GM12865 (cell line): ENCODE measurements at regions not wholly inside any gene's neighbourhood (a gene's known extent, or its start where the extent isn't known, plus 50 kb on each side); places are given as distances from the start of the nearest gene placed in this dataset.

Source experiments
- DNase-seq: peaks from one replicate; pipeline ENCODE4 v3.0.0; 2010; ENCODE audit warnings: low read depth
- H3K4me3 ChIP-seq: 2 replicates; pipeline ENCODE4 v1.5.1; 2011; ENCODE audit warnings: mild to moderate bottlenecking, low read depth, low read length, control low read depth
- TF ChIP-seq, protein P1 (sequence below): IDR thresholded peaks from 2 replicates; pipeline ENCODE4 v1.5.1; 2011; ENCODE audit warnings: low read length, control low read depth, low read depth, inconsistent platforms; ENCODE audit not compliant: insufficient read depth; ENCODE audit errors: missing control alignments

DNA sequence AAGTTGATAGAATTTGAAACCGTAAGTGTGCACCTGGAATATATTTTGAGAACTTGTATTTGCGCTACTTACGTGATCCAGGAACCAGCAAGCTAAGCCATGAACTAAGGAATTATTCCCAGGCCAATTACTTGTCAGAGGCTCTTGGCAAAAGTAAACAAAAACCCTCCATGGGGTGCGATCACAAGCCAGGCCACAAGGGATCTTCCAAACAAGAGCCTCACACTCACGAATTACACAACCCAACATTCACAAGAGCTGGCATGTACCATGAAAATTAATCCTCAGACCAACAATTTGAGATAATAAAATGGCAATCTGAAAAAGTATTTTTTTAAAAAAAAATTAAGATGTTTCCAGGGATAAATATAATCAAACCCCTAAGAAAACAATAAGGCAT is 467.0 kb upstream of the AKR1E2 start:
- TF ChIP-seq, protein P1, sequence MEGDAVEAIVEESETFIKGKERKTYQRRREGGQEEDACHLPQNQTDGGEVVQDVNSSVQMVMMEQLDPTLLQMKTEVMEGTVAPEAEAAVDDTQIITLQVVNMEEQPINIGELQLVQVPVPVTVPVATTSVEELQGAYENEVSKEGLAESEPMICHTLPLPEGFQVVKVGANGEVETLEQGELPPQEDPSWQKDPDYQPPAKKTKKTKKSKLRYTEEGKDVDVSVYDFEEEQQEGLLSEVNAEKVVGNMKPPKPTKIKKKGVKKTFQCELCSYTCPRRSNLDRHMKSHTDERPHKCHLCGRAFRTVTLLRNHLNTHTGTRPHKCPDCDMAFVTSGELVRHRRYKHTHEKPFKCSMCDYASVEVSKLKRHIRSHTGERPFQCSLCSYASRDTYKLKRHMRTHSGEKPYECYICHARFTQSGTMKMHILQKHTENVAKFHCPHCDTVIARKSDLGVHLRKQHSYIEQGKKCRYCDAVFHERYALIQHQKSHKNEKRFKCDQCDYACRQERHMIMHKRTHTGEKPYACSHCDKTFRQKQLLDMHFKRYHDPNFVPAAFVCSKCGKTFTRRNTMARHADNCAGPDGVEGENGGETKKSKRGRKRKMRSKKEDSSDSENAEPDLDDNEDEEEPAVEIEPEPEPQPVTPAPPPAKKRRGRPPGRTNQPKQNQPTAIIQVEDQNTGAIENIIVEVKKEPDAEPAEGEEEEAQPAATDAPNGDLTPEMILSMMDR = no peak
- DNase-seq = no peak
- no peak overlapping the region for H3K4me3 ChIP-seq

DNA sequence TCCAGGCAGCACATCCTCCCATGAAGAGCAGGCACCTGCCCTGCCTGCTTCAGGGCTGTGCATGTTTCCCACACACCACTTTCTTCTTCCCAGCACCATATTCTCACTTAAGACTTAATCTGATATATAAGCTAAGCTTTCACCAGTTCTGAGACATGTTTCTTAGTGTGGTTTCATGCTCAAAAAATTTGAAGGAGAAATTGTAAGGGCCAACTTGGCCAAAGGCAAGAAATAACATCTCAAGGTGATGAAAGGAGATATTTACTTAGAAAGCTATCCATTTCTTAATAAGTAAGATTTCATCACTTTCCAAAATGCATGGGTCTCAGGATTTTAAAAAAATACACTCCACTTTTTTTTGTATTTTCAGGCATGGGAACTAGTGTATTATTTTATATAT is 468.1 kb upstream of the AKR1E2 start:
- DNase-seq = no peak
- TF ChIP-seq, protein P1 = no peak
- no peak overlapping the region for H3K4me3 ChIP-seq

DNA sequence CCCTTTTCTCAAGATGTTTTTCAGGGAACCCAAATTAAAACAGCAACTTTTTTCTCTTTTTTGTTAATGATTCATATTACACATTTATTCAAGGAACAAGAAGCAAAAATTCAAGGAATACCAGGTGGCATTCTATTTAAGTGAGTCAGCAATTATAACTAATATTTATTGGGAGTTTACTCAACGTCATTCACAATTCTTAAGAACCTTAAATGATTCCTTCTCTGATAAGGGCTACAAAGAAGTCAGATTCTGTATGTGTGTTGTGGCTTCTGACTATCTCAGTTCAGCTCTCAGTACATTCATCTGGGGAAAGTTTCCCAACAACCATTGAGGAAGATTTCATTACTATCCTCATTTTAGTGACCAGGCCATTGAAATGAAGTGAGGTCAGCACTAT is 470.7 kb upstream of the AKR1E2 start:
- TF ChIP-seq, protein P1 = no peak
- DNase-seq = no peak
- no peak overlapping the region for H3K4me3 ChIP-seq

DNA sequence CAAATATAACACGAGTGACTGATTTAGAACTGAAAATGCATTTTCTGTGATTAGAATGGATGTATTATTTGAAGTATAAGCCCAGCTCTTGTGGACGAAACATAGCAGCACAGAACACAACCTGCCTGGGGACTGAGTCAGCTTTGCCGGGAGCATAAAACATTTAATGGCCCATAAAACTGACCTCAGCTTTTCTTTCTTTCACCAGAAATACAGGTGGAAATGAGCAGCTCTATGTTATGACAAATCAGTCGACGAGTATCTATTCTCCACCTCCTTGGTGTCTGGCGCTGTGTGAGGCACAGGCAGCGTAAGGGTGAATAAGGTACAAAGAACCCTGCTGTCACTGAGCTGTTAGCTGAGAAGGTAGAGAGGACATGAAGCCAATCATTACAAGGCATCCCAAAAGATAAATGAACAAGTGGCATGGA is 471.6 kb upstream of the AKR1E2 start:
- no peak overlapping the region for H3K4me3 ChIP-seq
- DNase-seq = no peak

DNA sequence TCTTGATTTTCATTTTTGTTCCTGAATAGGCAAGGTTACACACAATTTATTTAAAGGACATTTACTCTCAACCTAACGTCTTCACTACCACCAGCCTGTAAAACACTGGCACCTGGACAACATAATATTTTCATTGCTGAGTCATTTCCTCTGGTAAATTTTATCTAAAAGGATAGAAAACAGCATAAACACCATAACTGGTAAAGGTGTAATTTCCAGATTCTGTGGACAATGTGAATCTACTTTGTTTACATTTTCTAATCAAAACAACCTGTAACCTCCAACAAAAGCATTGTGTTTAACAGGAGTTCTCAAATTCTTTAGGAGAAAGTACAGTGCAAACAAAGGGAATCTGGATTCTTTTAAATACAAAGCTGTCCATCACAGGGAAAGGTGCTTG is 472.0 kb upstream of the AKR1E2 start:
- no peak overlapping the region for H3K4me3 ChIP-seq
- no peak for DNase-seq
- TF ChIP-seq, protein P1 = no peak

More for the DNA sequence above, 471.6 kb upstream of the AKR1E2 start:
- TF ChIP-seq, protein P1 = no peak

DNA sequence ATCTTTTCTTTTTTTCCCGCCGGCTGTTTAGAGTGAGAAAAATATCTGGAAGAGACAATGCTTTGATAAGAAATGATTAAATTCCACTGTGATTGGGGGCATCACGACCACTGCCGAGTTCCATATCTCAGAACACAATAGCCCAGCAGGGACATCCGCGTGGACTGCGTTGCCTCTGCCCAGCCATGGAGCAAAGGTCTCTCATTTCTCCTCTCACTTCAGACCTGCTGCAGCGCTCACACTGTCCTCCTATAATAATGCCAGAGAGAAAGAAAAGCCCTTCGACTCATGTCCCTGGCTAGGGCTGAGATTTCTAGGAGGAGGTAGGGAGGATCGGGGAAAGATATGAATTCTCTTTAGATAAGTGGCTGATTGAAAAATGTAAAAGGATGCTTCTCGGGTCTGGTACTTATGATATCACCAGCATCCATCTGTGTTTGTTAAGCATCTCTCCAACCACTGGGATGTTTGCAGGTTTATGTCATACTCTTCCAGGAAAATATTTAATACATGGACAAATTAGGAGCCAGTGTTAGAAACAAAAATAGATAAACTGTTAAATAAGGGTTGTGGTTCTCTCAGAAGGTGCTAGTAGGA is 472.9 kb upstream of the AKR1E2 start:
- TF ChIP-seq, protein P1 = no peak
- DNase-seq = no peak
- no peak overlapping the region for H3K4me3 ChIP-seq

DNA sequence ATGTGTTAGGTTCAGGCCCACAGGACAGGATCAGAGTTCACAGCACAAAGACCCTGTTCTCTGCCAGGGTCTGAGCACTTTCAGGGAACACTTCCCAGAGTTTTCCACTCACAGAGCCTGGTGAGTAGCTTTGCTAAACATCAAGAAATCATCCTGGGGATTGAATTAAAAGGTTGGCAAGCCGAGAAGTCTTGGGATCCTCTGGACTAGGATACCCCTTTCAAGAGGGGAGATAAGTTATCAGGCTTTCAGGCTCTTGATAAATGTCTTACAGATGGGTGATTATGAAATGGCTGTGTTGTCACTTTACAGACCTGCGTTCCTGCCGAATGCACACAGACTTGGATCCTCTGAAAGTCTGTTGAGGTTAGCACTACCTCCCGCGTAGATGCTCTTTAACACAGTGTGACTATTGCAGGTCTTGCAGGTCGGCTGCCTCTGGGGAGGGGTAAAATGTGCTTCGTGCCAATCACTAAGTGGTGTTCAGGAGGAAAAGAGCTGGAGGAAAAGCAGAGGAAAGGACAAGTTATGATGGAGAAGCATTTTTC is 473.5 kb upstream of the AKR1E2 start:
- DNase-seq = no peak
- TF ChIP-seq, protein P1 = no peak
- no peak overlapping the region for H3K4me3 ChIP-seq
